A549 (cell line): ENCODE measurements at regions not wholly inside any gene's neighbourhood (a gene's known extent, or its start where the extent isn't known, plus 50 kb on each side); places are given as distances from the start of the nearest gene placed in this dataset.

Source experiments
- CBX2 ChIP-seq: fragments of 200-600 bp; sonication (generic); IDR thresholded peaks from 2 replicates; pipeline ENCODE4 v1.6.1; 2016; ENCODE audit warnings: low read depth, mild to moderate bottlenecking, borderline replicate concordance
- CEBPB ChIP-seq, 2 experiments: fragments of >200 bp in 1 of 2; sonication (Bioruptor Twin) in 1 of 2; formaldehyde crosslinking in 1 of 2; IDR thresholded peaks; 2 replicates each; pipeline ENCODE4 v1.6.1; 2012 to 2016
- CHD2 ChIP-seq: fragments of 150-350 bp; IDR thresholded peaks from 2 replicates; pipeline ENCODE4 v1.6.1; 2014; ENCODE audit warnings: low read length; ENCODE audit not compliant: partially characterized antibody
- CTCF ChIP-seq: fragments of >200 bp; sonication (Bioruptor Twin); formaldehyde crosslinking; IDR thresholded peaks from 3 replicates; pipeline ENCODE4 v1.5.1; 2016
- ELK1 ChIP-seq: fragments of 150-350 bp; IDR thresholded peaks from 2 replicates; pipeline ENCODE4 v1.6.1; 2014; ENCODE audit warnings: low read depth, mild to moderate bottlenecking, low read length
- HMGXB4 ChIP-seq: fragments of 250-450 bp; sonication (Bioruptor Pico); IDR thresholded peaks from 2 replicates; pipeline ENCODE4 v1.5.0; 2021; ENCODE audit warnings: mild to moderate bottlenecking, moderate library complexity, borderline replicate concordance
- POLR2A ChIP-seq: IDR thresholded peaks from 2 replicates; pipeline ENCODE4 v1.6.1; 2012; ENCODE audit warnings: mild to moderate bottlenecking, low read length
- RAD21 ChIP-seq, 2 experiments: fragments of >200 bp in 1 of 2; sonication (Bioruptor Twin) in 1 of 2; formaldehyde crosslinking in 1 of 2; IDR thresholded peaks in 1 of 2; conservative IDR thresholded peaks in 1 of 2; 2 replicates in 1 of 2; 3 replicates in 1 of 2; pipeline ENCODE4 v1.6.1; 2012 to 2018; ENCODE audit warnings: inconsistent platforms in 1 of 2
- SREBF2 ChIP-seq: fragments of 450-650 bp; IDR thresholded peaks from 2 replicates; pipeline ENCODE4 v1.6.1; 2014; ENCODE audit warnings: mild to moderate bottlenecking, moderate library complexity

- TF ChIP-seq CTCF (no peak), CEBPB (IDR thresholded peaks at IDR 0.05) (no peak), CBX2 (no peak), ELK1 (no peak), RAD21 (conservative IDR thresholded peaks at IDR 0.05 in 1 of 2, IDR thresholded peaks at IDR 0.05 in 1 of 2) (no peak), SREBF2 (no peak), CHD2 (no peak), POLR2A (no peak), HMGXB4 (no peak)
These were observed 1490.8 kb upstream of the TMEM132C start for GRCh38 chr12:126776026-126776655.
